ENCODE measurements at regions not wholly inside any gene's neighbourhood (a gene's known extent, or its start where the extent isn't known, plus 50 kb on each side); places are given as distances from the start of the nearest gene placed in this dataset.

- DNase-seq (ENCODE audit: low read depth): no peak
- TF ChIP-seq CTCF (IDR thresholded peaks at IDR 0.05; ENCODE audit: insufficient read depth, low read depth, low read length): no peak
- H3K4me3 ChIP-seq (ENCODE audit: low read depth, low read length): no peak overlapping the region
These were observed 55.0 kb downstream of the RPL37A start for GRCh38 chr2:216553482-216554240.

GRCh38 chr2:216554286-216554685, 55.6 kb downstream of the RPL37A start:
- no peak overlapping the region for H3K4me3 ChIP-seq (ENCODE audit: low read depth, low read length)
- no peak for TF ChIP-seq CTCF (IDR thresholded peaks at IDR 0.05; ENCODE audit: insufficient read depth, low read depth, low read length)
- no peak for DNase-seq (ENCODE audit: low read depth)

- H3K4me3 ChIP-seq (ENCODE audit: low read depth, low read length): no peak overlapping the region
- TF ChIP-seq CTCF (IDR thresholded peaks at IDR 0.05; ENCODE audit: insufficient read depth, low read depth, low read length): no peak
- DNase-seq (ENCODE audit: low read depth): no peak
These were observed 56.1 kb downstream of the RPL37A start for GRCh38 chr2:216554755-216555154.

GRCh38 chr2:216555274-216555673, 56.6 kb downstream of the RPL37A start:
- no peak for DNase-seq (ENCODE audit: low read depth)
- H3K4me3 ChIP-seq (ENCODE audit: low read depth, low read length): no peak overlapping the region
- TF ChIP-seq CTCF (IDR thresholded peaks at IDR 0.05; ENCODE audit: insufficient read depth, low read depth, low read length): no peak

- no peak overlapping the region for H3K4me3 ChIP-seq (ENCODE audit: low read depth, low read length)
- DNase-seq (ENCODE audit: low read depth): no peak
- no peak for TF ChIP-seq CTCF (IDR thresholded peaks at IDR 0.05; ENCODE audit: insufficient read depth, low read depth, low read length)
These were observed 57.6 kb downstream of the RPL37A start for GRCh38 chr2:216556202-216556601.

- no peak overlapping the region for H3K4me3 ChIP-seq (ENCODE audit: low read depth, low read length)
- DNase-seq (ENCODE audit: low read depth): no peak
- TF ChIP-seq CTCF (IDR thresholded peaks at IDR 0.05; ENCODE audit: insufficient read depth, low read depth, low read length): no peak
These were observed 58.8 kb downstream of the RPL37A start for GRCh38 chr2:216557413-216557812.

- no peak for TF ChIP-seq CTCF (IDR thresholded peaks at IDR 0.05; ENCODE audit: insufficient read depth, low read depth, low read length)
- no peak overlapping the region for H3K4me3 ChIP-seq (ENCODE audit: low read depth, low read length)
- no peak for DNase-seq (ENCODE audit: low read depth)
These were observed 59.2 kb downstream of the RPL37A start for GRCh38 chr2:216557820-216558219.
